MM.1S (cell line): ENCODE measurements at regions not wholly inside any gene's neighbourhood (a gene's known extent, or its start where the extent isn't known, plus 50 kb on each side); places are given as distances from the start of the nearest gene placed in this dataset.

Experiments used
- CTCF ChIP-seq: fragments of 300-600 bp; sonication (generic); IDR thresholded peaks from 2 replicates; pipeline ENCODE4 v1.5.1; 2016; ENCODE audit warnings: antibody characterized with exemption, low read length, mixed read lengths
- EZH2 ChIP-seq: fragments of 300-600 bp; sonication (generic); optimal IDR thresholded peaks from 2 replicates; pipeline ENCODE3; 2017; ENCODE audit warnings: low read depth, mild to moderate bottlenecking, antibody characterized with exemption, low read length, mixed read lengths
- EZH2phosphoT487 ChIP-seq: fragments of 300-600 bp; sonication (generic); IDR thresholded peaks from 2 replicates; pipeline ENCODE4 v1.6.1; 2018; ENCODE audit warnings: antibody characterized with exemption, low read length

GRCh38 chr6:50549026-50549425 lies 164.3 kb upstream of the TFAP2D start:
- no peak for TF ChIP-seq CTCF
- TF ChIP-seq EZH2: no peak
- no peak for TF ChIP-seq EZH2phosphoT487
